GM12878 (cell line): ENCODE measurements at regions not wholly inside any gene's neighbourhood (a gene's known extent, or its start where the extent isn't known, plus 50 kb on each side); places are given as distances from the start of the nearest gene placed in this dataset.

Source experiments
- ATAC-seq: fragments of 200-7000 bp; cut with Tn5 transposase; 3 replicates; pipeline ENCODE4 v1.9.1; 2020; ENCODE audit warnings: mild to moderate bottlenecking, moderate library complexity
- BruUV-seq: library from RNA; stranded (reverse); fragments of 400-500 nt; replicated peaks from 2 replicates; lab custom pipeline; 2021; lab: Mats Ljungman, UMichigan
- CTCF ChIA-PET: fragments of 300-600 bp; sonication (Branson Sonifier 250); formaldehyde crosslinking; extraction: SDS; loops from one replicate; lab custom pipeline; 2021; ENCODE audit warnings: inconsistent platforms; lab: Yijun Ruan, JAX
- POLR2A ChIA-PET: fragments of 350-600 bp; formaldehyde crosslinking; extraction: SDS; loops from one replicate; lab custom pipeline; 2021; ENCODE audit warnings: inconsistent platforms; lab: Charles Lee
- RAD21 ChIA-PET: fragments of 300-600 bp; sonication (Branson Sonifier 250); formaldehyde crosslinking; loops from one replicate; lab custom pipeline; 2023; ENCODE audit warnings: antibody characterized with exemption; ENCODE audit not compliant: unreplicated experiment; lab: Charles Lee
- SMC1A ChIA-PET: fragments of 300-600 bp; sonication (Branson Sonifier 250); formaldehyde crosslinking; loops from one replicate; lab custom pipeline; 2023; ENCODE audit not compliant: unreplicated experiment, uncharacterized antibody; lab: Charles Lee
- DNase-seq: peaks from one replicate; pipeline ENCODE4 v3.0.0-alpha.2; 2011; ENCODE audit warnings: low read depth, low spot score
- FAIRE-seq: peaks from 3 replicates; lab custom pipeline; 2011; peaks lifted over from hg19 to GRCh38; lab: Jason Lieb, UNC
- H2AFZ ChIP-seq: 2 replicates; pipeline ENCODE4 v1.6.0; 2011; ENCODE audit warnings: low read depth, low read length, control low read depth; ENCODE audit not compliant: control insufficient read depth
- H3K27ac ChIP-seq: 2 replicates; pipeline ENCODE4 v1.5.1; 2011; ENCODE audit warnings: control low read depth; ENCODE audit not compliant: control insufficient read depth, insufficient read depth
- H3K27me3 ChIP-seq, 2 experiments: replicated peaks in 1 of 2; 2 replicates each; pipeline versions ENCODE4 v1.6.0 to v1.6.1; 2011; ENCODE audit warnings: low read length in 1 of 2; ENCODE audit not compliant: control insufficient read depth in 2 of 2, insufficient read depth in 2 of 2
- H3K36me3 ChIP-seq, 2 experiments: 2 replicates each; pipeline ENCODE4 v1.5.1; 2011; ENCODE audit warnings: low read length in 1 of 2; ENCODE audit not compliant: control insufficient read depth in 2 of 2, insufficient read depth in 2 of 2
- H3K4me1 ChIP-seq: 2 replicates; pipeline ENCODE4 v1.6.1; 2011; ENCODE audit warnings: mild to moderate bottlenecking, low read length, moderate library complexity, mixed read lengths; ENCODE audit not compliant: control insufficient read depth, insufficient read depth
- H3K4me2 ChIP-seq: 2 replicates; pipeline ENCODE4 v1.6.0; 2011; ENCODE audit warnings: control low read depth; ENCODE audit not compliant: control insufficient read depth, insufficient read depth
- H3K4me3 ChIP-seq: fragments of 200-600 bp; sonication (generic); 2 replicates; pipeline ENCODE4 v1.5.1; 2016
- H3K79me2 ChIP-seq: 2 replicates; pipeline ENCODE4 v1.6.0; 2011; ENCODE audit warnings: low read length; ENCODE audit not compliant: control insufficient read depth, insufficient read depth
- H3K9ac ChIP-seq: 2 replicates; pipeline ENCODE4 v1.8.0; 2011; ENCODE audit warnings: low read length, control low read depth, mixed read lengths; ENCODE audit not compliant: control insufficient read depth, insufficient read depth
- H3K9me3 ChIP-seq: replicated peaks from 3 replicates; pipeline ENCODE4 v1.5.1; 2011; ENCODE audit warnings: mild to moderate bottlenecking, low read length; ENCODE audit not compliant: control insufficient read depth, insufficient read depth
- H4K20me1 ChIP-seq: 2 replicates; pipeline ENCODE4 v1.6.0; 2011; ENCODE audit not compliant: control insufficient read depth, insufficient read depth
- BRCA1 ChIP-seq: IDR thresholded peaks from 2 replicates; pipeline ENCODE4 v1.6.1; 2011; ENCODE audit warnings: low read depth, low read length, improper control_type of control experiment
- E2F8 ChIP-seq: fragments of 450-650 bp; IDR thresholded peaks from 2 replicates; pipeline ENCODE4 v1.6.1; 2018; ENCODE audit warnings: mild to moderate bottlenecking, low read depth, moderate library complexity; ENCODE audit not compliant: partially characterized antibody
- WGBS: methylation state at CpG from one replicate; pipeline ENCODE4 v1.1.6; 2016; ENCODE audit warnings: low lambda C conversion rate; ENCODE audit not compliant: insufficient replicate concordance, insufficient coverage; ENCODE audit errors: missing lambda C conversion rate; 5-methylcytosine and 5-hydroxymethylcytosine counted together
- in situ Hi-C: fragments of 300-500 bp; cut with MboI; formaldehyde crosslinking; loops from 9 replicates; pipeline ENCODE4 v1.14.3; 2018; ENCODE audit warnings: mixed read lengths
- intact Hi-C: fragments of 100-400 bp; cut with micrococcal nuclease; formaldehyde crosslinking; loops from one replicate; pipeline ENCODE4 v1.14.2; 2022; ENCODE audit not compliant: unreplicated experiment

- no peaks in the 10 kb centered on the region for H4K20me1 ChIP-seq
- ATAC-seq (no peak), FAIRE-seq (no peak), DNase-seq (no peak)
- H3K36me3 ChIP-seq = no peaks in the 10 kb centered on the region
- ChIA-PET RAD21 (interaction anchor here (1.1 to 1.6 kb wide), 5 partner anchors 97 to 186 kb away, joined by 3 to 10 read pairs (median 4); partner anchors contain the start of gene SESN3), POLR2A (interaction anchor here (1.6 kb wide), 1 partner anchor 84 kb away, joined by 6 read pairs; no protein-coding TSS in a partner anchor), SMC1A (interaction anchor here (1.4 to 2.5 kb wide), 6 partner anchors 22 to 367 kb away, joined by 4 to 11 read pairs (median 6); partner anchors contain the start of gene SESN3), CTCF (interaction anchor here (2.4 kb wide), 1 partner anchor 186 kb away, joined by 16 read pairs; no protein-coding TSS in a partner anchor)
- no peak overlapping the region for H3K4me2 ChIP-seq
- no peak overlapping the region for H3K9ac ChIP-seq
- H3K9me3 ChIP-seq = no peaks in the 10 kb centered on the region
- in situ Hi-C loops = no loop called here
- H2AFZ ChIP-seq = no peak overlapping the region
- no peak overlapping the region for H3K4me3 ChIP-seq
- intact Hi-C loops = loop anchor here (5.0 kb wide), 2 partner anchors 91 to 106 kb away; partner anchors contain the start of gene SESN3
- no peaks in the 10 kb centered on the region; a peak in 1 of 4 replicates for H3K27me3 ChIP-seq
- H3K79me2 ChIP-seq = no peaks in the 10 kb centered on the region
- BruUV-seq = no TSS peak
- peaks cover 6% of the 10 kb centered on the region for H3K4me1 ChIP-seq
- WGBS = 69% methylated on average over 4 of the region's 4 CpGs
- no peak for TF ChIP-seq E2F8
- TF ChIP-seq BRCA1 = no peak
- no peak overlapping the region for H3K27ac ChIP-seq
Measured at GRCh38 chr11:95338430-95338991, 107.5 kb upstream of the SESN3 start.
